T-cell (primary cell): ENCODE measurements at regions not wholly inside any gene's neighbourhood (a gene's known extent, or its start where the extent isn't known, plus 50 kb on each side); places are given as distances from the start of the nearest gene placed in this dataset.

Experiments
- ATAC-seq, 4 experiments: fragments of 200-7000 bp in 3 of 4; fragments of 150-1000 bp in 1 of 4; cut with Tn5 transposase; replicated peaks in 1 of 4; 1 replicate in 3 of 4; 2 replicates in 1 of 4; pipeline ENCODE4 v1.10.0; 2021; ENCODE audit warnings: moderate library complexity in 3 of 4, mild to moderate bottlenecking in 2 of 4, moderate number of reproducible peaks in 1 of 4
- CTCF ChIA-PET, 2 donors: fragments of 300-600 bp; sonication (Branson Sonifier 250); formaldehyde crosslinking; loops; one replicate each; lab custom pipeline; 2022; ENCODE audit warnings: antibody characterized with exemption in 2 of 2; lab: Charles Lee
- POLR2A ChIA-PET, 2 donors: fragments of 300-600 bp; sonication (Branson Sonifier 250); formaldehyde crosslinking; loops; one replicate each; lab custom pipeline; 2022; ENCODE audit warnings: antibody characterized with exemption in 2 of 2; lab: Charles Lee
- DNase-seq, 35 experiments: peaks; one replicate each; pipeline versions ENCODE4 v3.0.0 to v3.0.0-alpha.2; 2013 to 2023
- H3K27ac ChIP-seq: one replicate; pipeline ENCODE4 v1.5.1; 2013; ENCODE audit warnings: low read length
- H3K27me3 ChIP-seq, 2 experiments: replicated peaks in 1 of 2; 1 replicate in 1 of 2; 2 replicates in 1 of 2; pipeline versions ENCODE4 v1.6.1 to v1.7.0; 2013; ENCODE audit warnings: low read length in 1 of 2, mixed read lengths in 1 of 2; ENCODE audit not compliant: control insufficient read depth in 2 of 2, insufficient read depth in 2 of 2; ENCODE audit errors: extremely low read depth in 1 of 2
- H3K36me3 ChIP-seq, 2 donors: 1 replicate in 1 of 2; 2 replicates in 1 of 2; pipeline versions ENCODE4 v1.6.1 to v1.7.0; 2013; ENCODE audit warnings: low read length in 1 of 2; ENCODE audit not compliant: control insufficient read depth in 2 of 2, insufficient read depth in 1 of 2; ENCODE audit errors: extremely low read depth in 1 of 2
- H3K4me1 ChIP-seq, 2 experiments: 1 replicate in 1 of 2; 2 replicates in 1 of 2; pipeline versions ENCODE4 v1.6.1 to v1.7.0; 2013; ENCODE audit warnings: low read length in 2 of 2, mixed read lengths in 1 of 2; ENCODE audit not compliant: insufficient read depth in 2 of 2, control insufficient read depth in 1 of 2; ENCODE audit errors: extremely low read depth in 1 of 2
- H3K4me3 ChIP-seq, 2 donors: 1 replicate in 1 of 2; 2 replicates in 1 of 2; pipeline versions ENCODE4 v1.5.1 to v1.7.0; 2013; ENCODE audit warnings: mild to moderate bottlenecking in 2 of 2, low read length in 1 of 2, moderate library complexity in 1 of 2; ENCODE audit not compliant: control insufficient read depth in 1 of 2; ENCODE audit errors: extremely low read depth in 1 of 2
- H3K9me3 ChIP-seq: 2 replicates; pipeline ENCODE4 v1.7.0; 2013
- H3K27ac Mint-ChIP-seq, 2 donors: one replicate each; pipeline ENCODE4 v1.8.0; 2020 to 2021; ENCODE audit warnings: mild to moderate bottlenecking in 2 of 2, mixed read lengths in 2 of 2
- H3K27me3 Mint-ChIP-seq, 2 donors: one replicate each; pipeline ENCODE4 v1.8.0; 2021 to 2022; ENCODE audit warnings: mixed read lengths in 2 of 2
- H3K36me3 Mint-ChIP-seq: one replicate; pipeline ENCODE4 v1.8.0; 2021; ENCODE audit warnings: mixed read lengths
- H3K4me1 Mint-ChIP-seq, 3 donors: one replicate each; pipeline ENCODE4 v1.8.0; 2020 to 2022; ENCODE audit warnings: mixed read lengths in 3 of 3, mild to moderate bottlenecking in 1 of 3
- H3K4me3 Mint-ChIP-seq, 3 donors: one replicate each; pipeline ENCODE4 v1.8.0; 2020 to 2022; ENCODE audit warnings: mild to moderate bottlenecking in 3 of 3, mixed read lengths in 3 of 3, moderate library complexity in 3 of 3
- H3K9me3 Mint-ChIP-seq, 3 donors: one replicate each; pipeline ENCODE4 v1.8.0; 2020 to 2022; ENCODE audit warnings: mixed read lengths in 3 of 3
- WGBS: methylation state at CpG from one replicate; pipeline ENCODE4 v1.1.5; 2013; ENCODE audit warnings: missing lambda C conversion rate; ENCODE audit not compliant: insufficient coverage; 5-methylcytosine and 5-hydroxymethylcytosine counted together

- Mint-ChIP-seq H3K27me3 (no peaks in the 10 kb centered on the region), H3K27ac (no peak overlapping the region), H3K4me3 (no peak overlapping the region), H3K4me1 (no peaks in the 10 kb centered on the region), H3K36me3 (no peaks in the 10 kb centered on the region), H3K9me3 (no peaks in the 10 kb centered on the region)
- H3K4me3 ChIP-seq: no peak overlapping the region
- POLR2A ChIA-PET: no interaction called here
- DNase-seq (no peak), ATAC-seq (no peak)
- H3K9me3 ChIP-seq: no peaks in the 10 kb centered on the region
- no peaks in the 10 kb centered on the region for H3K4me1 ChIP-seq
- H3K27ac ChIP-seq: no peak overlapping the region
- no peaks in the 10 kb centered on the region for H3K36me3 ChIP-seq
- no peaks in the 10 kb centered on the region for H3K27me3 ChIP-seq
- CTCF ChIA-PET: no interaction called here
- WGBS: no CpG with 5 or more reads among the region's 3 CpGs
These were observed 89.6 kb downstream of the DNAJB9 start for GRCh38 chr7:108659261-108659660.

GRCh38 chr7:108659867-108660266 lies 90.2 kb downstream of the DNAJB9 start:
- Mint-ChIP-seq H3K27me3 (no peaks in the 10 kb centered on the region), H3K27ac (no peak overlapping the region), H3K9me3 (no peaks in the 10 kb centered on the region), H3K4me1 (no peaks in the 10 kb centered on the region), H3K4me3 (no peak overlapping the region), H3K36me3 (no peaks in the 10 kb centered on the region)
- ATAC-seq (no peak), DNase-seq (no peak)
- Histone ChIP-seq H3K27ac (no peak overlapping the region), H3K36me3 (no peaks in the 10 kb centered on the region), H3K4me3 (no peak overlapping the region), H3K4me1 (no peaks in the 10 kb centered on the region), H3K27me3 (no peaks in the 10 kb centered on the region), H3K9me3 (no peaks in the 10 kb centered on the region)
- WGBS: 20% methylated on average over 1 of the region's 2 CpGs
- ChIA-PET CTCF (no interaction called here), POLR2A (no interaction called here)

GRCh38 chr7:108660465-108660864 lies 90.8 kb downstream of the DNAJB9 start:
- Mint-ChIP-seq H3K4me3 (no peak overlapping the region), H3K27ac (no peak overlapping the region), H3K4me1 (no peaks in the 10 kb centered on the region), H3K27me3 (no peaks in the 10 kb centered on the region), H3K9me3 (no peaks in the 10 kb centered on the region), H3K36me3 (no peaks in the 10 kb centered on the region)
- no peaks in the 10 kb centered on the region for H3K27me3 ChIP-seq
- POLR2A ChIA-PET: no interaction called here
- CTCF ChIA-PET: no interaction called here
- no peak overlapping the region for H3K27ac ChIP-seq
- 20% methylated on average over 1 of the region's 3 CpGs for WGBS
- H3K4me1 ChIP-seq: no peaks in the 10 kb centered on the region
- no peak overlapping the region for H3K4me3 ChIP-seq
- DNase-seq: no peak
- no peaks in the 10 kb centered on the region for H3K9me3 ChIP-seq
- ATAC-seq: no peak
- H3K36me3 ChIP-seq: no peaks in the 10 kb centered on the region

- ATAC-seq (no peak), DNase-seq (no peak)
- WGBS: 50% methylated on average over 1 of the region's 4 CpGs
- ChIA-PET CTCF (no interaction called here), POLR2A (no interaction called here)
- Histone ChIP-seq H3K9me3 (no peaks in the 10 kb centered on the region), H3K27me3 (no peaks in the 10 kb centered on the region), H3K27ac (no peak overlapping the region), H3K4me3 (no peak overlapping the region), H3K4me1 (no peaks in the 10 kb centered on the region), H3K36me3 (no peaks in the 10 kb centered on the region)
- no peaks in the 10 kb centered on the region for H3K9me3 Mint-ChIP-seq
- H3K4me1 Mint-ChIP-seq: no peaks in the 10 kb centered on the region
- H3K4me3 Mint-ChIP-seq: no peak overlapping the region
- H3K27ac Mint-ChIP-seq: no peak overlapping the region
- no peaks in the 10 kb centered on the region for H3K36me3 Mint-ChIP-seq
- peaks cover 0 to 4% of the 10 kb centered on the region in 2 donors for H3K27me3 Mint-ChIP-seq
These were observed 93.2 kb downstream of the DNAJB9 start for GRCh38 chr7:108662783-108663362.

GRCh38 chr7:108663701-108664100 lies 94.0 kb downstream of the DNAJB9 start:
- ChIA-PET POLR2A (no interaction called here), CTCF (no interaction called here)
- Mint-ChIP-seq H3K27ac (no peak overlapping the region), H3K4me1 (no peaks in the 10 kb centered on the region), H3K36me3 (no peaks in the 10 kb centered on the region), H3K4me3 (no peak overlapping the region), H3K27me3 (peaks cover 0 to 10% of the 10 kb centered on the region in 2 donors), H3K9me3 (no peaks in the 10 kb centered on the region)
- Histone ChIP-seq H3K9me3 (no peaks in the 10 kb centered on the region), H3K4me3 (no peak overlapping the region), H3K4me1 (no peaks in the 10 kb centered on the region), H3K36me3 (no peaks in the 10 kb centered on the region), H3K27ac (no peak overlapping the region), H3K27me3 (no peaks in the 10 kb centered on the region)
- no peak for ATAC-seq
- no peak for DNase-seq
- WGBS: 86% methylated on average over 3 of the region's 3 CpGs

- no peaks in the 10 kb centered on the region for H3K9me3 Mint-ChIP-seq
- Histone ChIP-seq H3K27me3 (no peaks in the 10 kb centered on the region), H3K4me1 (no peaks in the 10 kb centered on the region), H3K36me3 (no peaks in the 10 kb centered on the region), H3K27ac (no peak overlapping the region), H3K9me3 (no peaks in the 10 kb centered on the region), H3K4me3 (no peak overlapping the region)
- DNase-seq (no peak), ATAC-seq (no peak)
- no peak overlapping the region for H3K4me3 Mint-ChIP-seq
- H3K4me1 Mint-ChIP-seq: no peaks in the 10 kb centered on the region
- no peak overlapping the region for H3K27ac Mint-ChIP-seq
- ChIA-PET CTCF (no interaction called here), POLR2A (no interaction called here)
- no peaks in the 10 kb centered on the region for H3K36me3 Mint-ChIP-seq
- peaks cover 3 to 16% of the 10 kb centered on the region in 2 donors for H3K27me3 Mint-ChIP-seq
- WGBS: no CpG with 5 or more reads among the region's 2 CpGs
These were observed 97.5 kb downstream of the DNAJB9 start for GRCh38 chr7:108667216-108667615.

- ChIA-PET CTCF (no interaction called here), POLR2A (no interaction called here)
- Histone ChIP-seq H3K4me3 (no peak overlapping the region), H3K36me3 (no peaks in the 10 kb centered on the region), H3K27me3 (no peaks in the 10 kb centered on the region), H3K4me1 (no peaks in the 10 kb centered on the region), H3K9me3 (no peaks in the 10 kb centered on the region), H3K27ac (no peak overlapping the region)
- Mint-ChIP-seq H3K36me3 (no peaks in the 10 kb centered on the region), H3K4me1 (no peaks in the 10 kb centered on the region), H3K27me3 (peaks cover 3 to 16% of the 10 kb centered on the region in 2 donors), H3K27ac (no peak overlapping the region), H3K9me3 (peaks cover 0 to 3% (median 0%) of the 10 kb centered on the region in 3 donors), H3K4me3 (no peak overlapping the region)
- DNase-seq: no peak
- no peak for ATAC-seq
These were observed 100.3 kb downstream of the DNAJB9 start for GRCh38 chr7:108669958-108670357.
